ENCODE measurements at regions not wholly inside any gene's neighbourhood (a gene's known extent, or its start where the extent isn't known, plus 50 kb on each side); places are given as distances from the start of the nearest gene placed in this dataset.

GRCh38 chrX:2583194-2584162 is 82.7 kb upstream of the DHRSX start:
- Histone ChIP-seq H3K27me3 (ENCODE audit: control insufficient read depth in 4 of 4, insufficient read depth in 4 of 4, low read length in 3 of 4) (peaks cover 0 to 7% (median 4%) of the 10 kb centered on the region in 4 donors), H3K9ac (ENCODE audit: low read depth in 1 of 2, low read length in 2 of 2) (no peak overlapping the region), H3K27ac (ENCODE audit: low read depth in 1 of 2, low read length in 2 of 2) (no peak overlapping the region), H3K4me1 (ENCODE audit: control insufficient read depth in 4 of 4, insufficient read depth in 4 of 4, low read length in 3 of 4) (peaks cover 0 to 3% (median under 1%) of the 10 kb centered on the region in 4 donors), H3K4me3 (ENCODE audit: low read depth in 1 of 3, low read length in 3 of 3) (no peak overlapping the region), H3K9me3 (ENCODE audit: control insufficient read depth in 4 of 4, low read length in 3 of 4) (no peaks in the 10 kb centered on the region), H3K36me3 (ENCODE audit: control insufficient read depth in 4 of 4, insufficient read depth in 3 of 4, low read depth in 1 of 4, low read length in 3 of 4) (no peaks in the 10 kb centered on the region)
- 4% methylated on average over 74 of the region's 74 CpGs for WGBS
- TF ChIP-seq MAX (IDR thresholded peaks at IDR 0.05) (no peak), CTCF (IDR thresholded peaks at IDR 0.05; ENCODE audit: low read depth, low read length, missing input control) (no peak), EGR1 (IDR thresholded peaks at IDR 0.05; ENCODE audit: low read depth in 2 of 2) (no peak), GABPA (IDR thresholded peaks at IDR 0.05 in 1 of 2, conservative IDR thresholded peaks at IDR 0.05 in 1 of 2) (no peak), NR2F2 (IDR thresholded peaks at IDR 0.05) (no peak), ATF3 (IDR thresholded peaks at IDR 0.05) (no peak), RAD21 (IDR thresholded peaks at IDR 0.05) (no peak), HNF4A (conservative IDR thresholded peaks at IDR 0.05) (no peak), ZBTB33 (IDR thresholded peaks at IDR 0.05) (no peak), FOXA1 (IDR thresholded peaks at IDR 0.05) (no peak), SP1 (IDR thresholded peaks at IDR 0.05) (no peak), TAF1 (conservative IDR thresholded peaks at IDR 0.05) (no peak), RXRA (IDR thresholded peaks at IDR 0.05) (no peak), FOXA2 (IDR thresholded peaks at IDR 0.05) (no peak), HNF4G (IDR thresholded peaks at IDR 0.05) (no peak), REST (IDR thresholded peaks at IDR 0.05) (no peak), YY1 (IDR thresholded peaks at IDR 0.05) (no peak), JUND (IDR thresholded peaks at IDR 0.05) (no peak)
- DNase-seq (ENCODE audit: low spot score) = no peak

Measured in liver (tissue), 8 donors.